SK-N-SH treated with all-trans-retinoic acid at 6 μM for 48 hours (cell line): ENCODE measurements at regions not wholly inside any gene's neighbourhood (a gene's known extent, or its start where the extent isn't known, plus 50 kb on each side); places are given as distances from the start of the nearest gene placed in this dataset.

ENCODE experiments used
- ATAC-seq: fragments of 200-7000 bp; cut with Tn5 transposase; 3 replicates; pipeline ENCODE4 v1.9.1; 2020; ENCODE audit warnings: mild to moderate bottlenecking, moderate library complexity
- ARNTL ChIP-seq: fragments of 450-650 bp; formaldehyde crosslinking; IDR thresholded peaks from 2 replicates; pipeline ENCODE4 v1.5.0; 2020; ENCODE audit warnings: low read depth, mild to moderate bottlenecking, moderate library complexity, borderline replicate concordance
- BACH2 ChIP-seq: fragments of 250-450 bp; sonication (Bioruptor Pico); IDR thresholded peaks from 2 replicates; pipeline ENCODE4 v1.9.0; 2021; ENCODE audit warnings: mild to moderate bottlenecking, borderline replicate concordance
- CSDC2 ChIP-seq: fragments of 250-450 bp; sonication (Bioruptor Pico); IDR thresholded peaks from 2 replicates; pipeline ENCODE4 v1.5.0; 2020; ENCODE audit warnings: mild to moderate bottlenecking, moderate library complexity
- CSRNP3 ChIP-seq: fragments of 250-450 bp; sonication (Bioruptor Pico); IDR thresholded peaks from 2 replicates; pipeline ENCODE4 v1.5.1; 2021; ENCODE audit warnings: mild to moderate bottlenecking, moderate library complexity
- ESRRG ChIP-seq: fragments of 250-450 bp; sonication (Bioruptor Pico); IDR thresholded peaks from 2 replicates; pipeline ENCODE4 v1.6.1; 2021; ENCODE audit warnings: mild to moderate bottlenecking
- GLIS3 ChIP-seq: fragments of 250-450 bp; sonication (Bioruptor Pico); IDR thresholded peaks from 2 replicates; pipeline ENCODE4 v1.5.0; 2020; ENCODE audit warnings: mild to moderate bottlenecking, moderate library complexity
- ISL1 ChIP-seq: fragments of 250-450 bp; sonication (Bioruptor Pico); IDR thresholded peaks from 2 replicates; pipeline ENCODE4 v2.1.2; 2022; ENCODE audit warnings: mild to moderate bottlenecking, moderate library complexity
- OSR1 ChIP-seq: fragments of 250-450 bp; sonication (Bioruptor Pico); IDR thresholded peaks from 2 replicates; pipeline ENCODE4 v1.8.0; 2022; ENCODE audit warnings: moderate library complexity, mild to moderate bottlenecking, inconsistent platforms
- PATZ1 ChIP-seq: fragments of 250-450 bp; sonication (Bioruptor Pico); IDR thresholded peaks from 2 replicates; pipeline ENCODE4 v1.8.0; 2020; ENCODE audit warnings: mild to moderate bottlenecking, moderate library complexity, borderline replicate concordance
- PPARA ChIP-seq: fragments of 250-450 bp; sonication (Bioruptor Pico); IDR thresholded peaks from 2 replicates; pipeline ENCODE4 v1.5.0; 2020; ENCODE audit warnings: mild to moderate bottlenecking, borderline replicate concordance
- RARB ChIP-seq: fragments of 250-450 bp; sonication (Bioruptor Pico); IDR thresholded peaks from 2 replicates; pipeline ENCODE4 v1.8.0; 2021; ENCODE audit warnings: mild to moderate bottlenecking, moderate library complexity
- SNAI2 ChIP-seq: fragments of 250-450 bp; sonication (Bioruptor Pico); IDR thresholded peaks from 2 replicates; pipeline ENCODE4 v1.5.0; 2020; ENCODE audit warnings: mild to moderate bottlenecking, moderate library complexity
- TCF4 ChIP-seq: fragments of 250-450 bp; sonication (Bioruptor Pico); IDR thresholded peaks from 2 replicates; pipeline ENCODE4 v1.8.0; 2021; ENCODE audit warnings: mild to moderate bottlenecking, moderate library complexity, borderline replicate concordance
- TOX ChIP-seq: fragments of 250-450 bp; sonication (Bioruptor Pico); IDR thresholded peaks from 2 replicates; pipeline ENCODE4 v1.8.0; 2021; ENCODE audit warnings: mild to moderate bottlenecking, moderate library complexity, borderline replicate concordance
- TSHZ2 ChIP-seq: fragments of 250-450 bp; sonication (Bioruptor Pico); IDR thresholded peaks from 2 replicates; pipeline ENCODE4 v1.5.0; 2020; ENCODE audit warnings: mild to moderate bottlenecking, moderate library complexity
- ZC3H10 ChIP-seq: fragments of 250-450 bp; sonication (Bioruptor Pico); IDR thresholded peaks from 2 replicates; pipeline ENCODE4 v1.5.1; 2021; ENCODE audit warnings: mild to moderate bottlenecking, moderate library complexity
- ZFP3 ChIP-seq: fragments of 250-450 bp; sonication (Bioruptor Pico); IDR thresholded peaks from 2 replicates; pipeline ENCODE4 v1.5.0; 2020; ENCODE audit warnings: mild to moderate bottlenecking, moderate library complexity
- ZFP30 ChIP-seq: fragments of 450-650 bp; formaldehyde crosslinking; IDR thresholded peaks from 2 replicates; pipeline ENCODE4 v1.5.0; 2022; ENCODE audit warnings: mild to moderate bottlenecking, moderate library complexity
- ZNF565 ChIP-seq: fragments of 450-650 bp; formaldehyde crosslinking; conservative IDR thresholded peaks from 2 replicates; pipeline ENCODE4 v1.5.0; 2020; ENCODE audit warnings: low read depth, mild to moderate bottlenecking, moderate library complexity
- ZNF70 ChIP-seq: fragments of 450-650 bp; formaldehyde crosslinking; IDR thresholded peaks from 2 replicates; pipeline ENCODE4 v1.5.0; 2020; ENCODE audit warnings: mild to moderate bottlenecking, moderate library complexity
- ZNF8 ChIP-seq: fragments of 450-650 bp; formaldehyde crosslinking; IDR thresholded peaks from 2 replicates; pipeline ENCODE4 v1.5.0; 2020; ENCODE audit warnings: mild to moderate bottlenecking, moderate library complexity
- TF ChIP-seq, protein P1 (sequence below): fragments of 250-450 bp; sonication (Bioruptor Pico); IDR thresholded peaks from 2 replicates; pipeline ENCODE4 v1.8.0; 2021; ENCODE audit warnings: low read depth, mild to moderate bottlenecking, moderate library complexity, borderline replicate concordance

DNA sequence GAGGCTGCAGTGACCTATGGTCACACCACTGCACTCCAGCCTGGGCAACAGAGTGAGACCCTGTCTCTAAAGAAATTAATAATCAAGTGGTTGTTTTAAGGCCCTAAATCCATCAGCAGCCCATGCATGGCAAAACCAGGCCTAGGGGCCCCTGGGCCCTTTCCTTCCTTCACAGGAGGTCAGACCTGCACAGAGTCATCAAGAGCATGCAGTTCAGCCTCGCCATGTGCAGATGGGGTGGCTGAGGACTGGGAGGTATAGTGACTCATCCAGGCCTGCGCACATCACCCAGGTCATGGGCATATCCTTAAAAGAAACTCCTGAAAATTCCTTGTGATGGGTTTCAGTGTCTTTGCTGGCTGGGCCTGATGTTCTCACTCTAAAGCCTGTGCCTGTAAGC lies 72.4 kb upstream of the AMZ2 start:
- no peak for TF ChIP-seq ZNF8 (CRISPR knock-in tag)
- TF ChIP-seq, protein P1, sequence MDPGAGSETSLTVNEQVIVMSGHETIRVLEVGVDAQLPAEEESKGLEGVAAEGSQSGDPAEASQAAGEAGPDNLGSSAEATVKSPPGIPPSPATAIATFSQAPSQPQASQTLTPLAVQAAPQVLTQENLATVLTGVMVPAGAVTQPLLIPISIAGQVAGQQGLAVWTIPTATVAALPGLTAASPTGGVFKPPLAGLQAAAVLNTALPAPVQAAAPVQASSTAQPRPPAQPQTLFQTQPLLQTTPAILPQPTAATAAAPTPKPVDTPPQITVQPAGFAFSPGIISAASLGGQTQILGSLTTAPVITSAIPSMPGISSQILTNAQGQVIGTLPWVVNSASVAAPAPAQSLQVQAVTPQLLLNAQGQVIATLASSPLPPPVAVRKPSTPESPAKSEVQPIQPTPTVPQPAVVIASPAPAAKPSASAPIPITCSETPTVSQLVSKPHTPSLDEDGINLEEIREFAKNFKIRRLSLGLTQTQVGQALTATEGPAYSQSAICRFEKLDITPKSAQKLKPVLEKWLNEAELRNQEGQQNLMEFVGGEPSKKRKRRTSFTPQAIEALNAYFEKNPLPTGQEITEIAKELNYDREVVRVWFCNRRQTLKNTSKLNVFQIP (CRISPR knock-in tag), result no peak
- no peak for TF ChIP-seq ARNTL (CRISPR knock-in tag)
- TF ChIP-seq PATZ1 (CRISPR knock-in tag), result no peak
- no peak for TF ChIP-seq ZFP3 (CRISPR knock-in tag)
- TF ChIP-seq TOX, result no peak
- TF ChIP-seq OSR1 (CRISPR knock-in tag), result no peak
- TF ChIP-seq ZFP30 (CRISPR knock-in tag), result no peak
- no peak for TF ChIP-seq ZC3H10
- no peak for TF ChIP-seq PPARA (CRISPR knock-in tag)
- TF ChIP-seq GLIS3 (CRISPR knock-in tag), result no peak
- TF ChIP-seq TCF4 (CRISPR knock-in tag), result no peak
- no peak for TF ChIP-seq ISL1 (CRISPR knock-in tag)
- no peak for TF ChIP-seq ZNF565 (CRISPR knock-in tag)
- TF ChIP-seq ZNF70, result no peak
- no peak for TF ChIP-seq TSHZ2 (CRISPR knock-in tag)
- no peak for ATAC-seq

- no peak for ATAC-seq
- TF ChIP-seq, protein P1 (CRISPR knock-in tag), result no peak
- TF ChIP-seq ESRRG (CRISPR knock-in tag) (no peak), PPARA (CRISPR knock-in tag) (no peak), TOX (no peak), OSR1 (CRISPR knock-in tag) (no peak), ZC3H10 (no peak), GLIS3 (CRISPR knock-in tag) (no peak), ZFP3 (CRISPR knock-in tag) (no peak), SNAI2 (CRISPR knock-in tag) (no peak), ZFP30 (CRISPR knock-in tag) (no peak), TCF4 (CRISPR knock-in tag) (no peak), TSHZ2 (CRISPR knock-in tag) (no peak), CSDC2 (no peak), RARB (CRISPR knock-in tag) (no peak), ZNF565 (CRISPR knock-in tag) (no peak), CSRNP3 (no peak), BACH2 (CRISPR knock-in tag) (no peak), ARNTL (CRISPR knock-in tag) (no peak)
Measured at GRCh38 chr17:68175905-68176304, 71.9 kb upstream of the AMZ2 start.
